ENCODE measurements at regions not wholly inside any gene's neighbourhood (a gene's known extent, or its start where the extent isn't known, plus 50 kb on each side); places are given as distances from the start of the nearest gene placed in this dataset.

DNA sequence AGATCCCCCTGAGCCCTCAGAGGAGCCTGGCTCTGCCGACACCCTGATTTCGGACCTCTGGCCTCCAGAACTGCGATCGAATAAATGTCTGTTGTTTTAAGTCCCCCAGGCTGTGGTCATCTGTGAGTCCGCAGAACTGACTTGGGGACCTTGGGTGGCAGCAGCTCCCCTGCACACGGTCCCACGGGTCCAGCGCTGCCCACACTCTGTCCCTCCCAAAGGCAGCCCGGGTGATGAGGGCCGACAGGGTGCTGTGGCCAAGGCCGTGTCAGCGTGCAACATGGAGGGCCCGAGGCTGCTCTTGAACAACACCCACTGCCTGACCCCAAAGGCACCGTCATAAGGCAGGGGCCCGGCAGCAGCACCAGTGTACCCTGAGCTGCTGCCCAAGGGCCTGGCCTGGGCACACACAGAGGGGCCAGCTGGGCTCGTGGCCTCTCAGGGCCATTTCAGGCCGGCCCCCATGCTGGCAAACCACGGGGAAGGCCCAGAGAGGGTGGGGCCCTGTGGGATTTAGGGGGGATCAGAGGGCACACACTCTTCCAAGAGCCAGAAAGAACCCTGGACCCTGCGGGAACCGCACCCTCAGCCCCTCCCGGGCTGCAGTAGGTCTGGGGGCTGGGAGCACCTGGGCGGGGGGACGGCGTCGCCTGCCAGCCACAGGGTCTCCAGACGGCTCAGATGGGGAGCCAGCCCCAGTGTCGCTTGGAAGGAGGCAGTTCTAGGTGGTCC lies 77.1 kb upstream of the PRR5 start:
- FAIRE-seq (no peak), DNase-seq (peak in 1 of 5 donors; percentile 46)
- H3K4me3 ChIP-seq (ENCODE audit: low read length in 3 of 3): no peak overlapping the region
- TF ChIP-seq, protein P1, sequence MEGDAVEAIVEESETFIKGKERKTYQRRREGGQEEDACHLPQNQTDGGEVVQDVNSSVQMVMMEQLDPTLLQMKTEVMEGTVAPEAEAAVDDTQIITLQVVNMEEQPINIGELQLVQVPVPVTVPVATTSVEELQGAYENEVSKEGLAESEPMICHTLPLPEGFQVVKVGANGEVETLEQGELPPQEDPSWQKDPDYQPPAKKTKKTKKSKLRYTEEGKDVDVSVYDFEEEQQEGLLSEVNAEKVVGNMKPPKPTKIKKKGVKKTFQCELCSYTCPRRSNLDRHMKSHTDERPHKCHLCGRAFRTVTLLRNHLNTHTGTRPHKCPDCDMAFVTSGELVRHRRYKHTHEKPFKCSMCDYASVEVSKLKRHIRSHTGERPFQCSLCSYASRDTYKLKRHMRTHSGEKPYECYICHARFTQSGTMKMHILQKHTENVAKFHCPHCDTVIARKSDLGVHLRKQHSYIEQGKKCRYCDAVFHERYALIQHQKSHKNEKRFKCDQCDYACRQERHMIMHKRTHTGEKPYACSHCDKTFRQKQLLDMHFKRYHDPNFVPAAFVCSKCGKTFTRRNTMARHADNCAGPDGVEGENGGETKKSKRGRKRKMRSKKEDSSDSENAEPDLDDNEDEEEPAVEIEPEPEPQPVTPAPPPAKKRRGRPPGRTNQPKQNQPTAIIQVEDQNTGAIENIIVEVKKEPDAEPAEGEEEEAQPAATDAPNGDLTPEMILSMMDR (IDR thresholded peaks at IDR 0.05; ENCODE audit: borderline replicate concordance, extremely low read depth, insufficient read depth): no peak
- no peak overlapping the region for H3K27ac ChIP-seq (ENCODE audit: low read depth in 2 of 2, low read length in 2 of 2)
- no peak overlapping the region for H3K9ac ChIP-seq (ENCODE audit: low read length in 3 of 3)
- intact Hi-C loops (cut with DNase I): loop anchor here (5.0 kb wide), 1 partner anchor 633 kb away; no protein-coding TSS in a partner anchor
- no peaks in the 10 kb centered on the region for H3K9me3 ChIP-seq (ENCODE audit: control insufficient read depth in 2 of 3, insufficient read depth in 1 of 3, low read length in 3 of 3)
- H3K36me3 ChIP-seq (ENCODE audit: control insufficient read depth in 2 of 3, insufficient read depth in 3 of 3, low read length in 3 of 3): no peaks in the 10 kb centered on the region
- H3K4me1 ChIP-seq (ENCODE audit: control insufficient read depth in 2 of 3, insufficient read depth in 2 of 3, low read depth in 1 of 3, low read length in 3 of 3): peaks cover 0 to under 1% (median 0%) of the 10 kb centered on the region in 3 donors
- H3K27me3 ChIP-seq (ENCODE audit: control insufficient read depth, insufficient read depth, low read length): peaks cover under 1% of the 10 kb centered on the region

DNA sequence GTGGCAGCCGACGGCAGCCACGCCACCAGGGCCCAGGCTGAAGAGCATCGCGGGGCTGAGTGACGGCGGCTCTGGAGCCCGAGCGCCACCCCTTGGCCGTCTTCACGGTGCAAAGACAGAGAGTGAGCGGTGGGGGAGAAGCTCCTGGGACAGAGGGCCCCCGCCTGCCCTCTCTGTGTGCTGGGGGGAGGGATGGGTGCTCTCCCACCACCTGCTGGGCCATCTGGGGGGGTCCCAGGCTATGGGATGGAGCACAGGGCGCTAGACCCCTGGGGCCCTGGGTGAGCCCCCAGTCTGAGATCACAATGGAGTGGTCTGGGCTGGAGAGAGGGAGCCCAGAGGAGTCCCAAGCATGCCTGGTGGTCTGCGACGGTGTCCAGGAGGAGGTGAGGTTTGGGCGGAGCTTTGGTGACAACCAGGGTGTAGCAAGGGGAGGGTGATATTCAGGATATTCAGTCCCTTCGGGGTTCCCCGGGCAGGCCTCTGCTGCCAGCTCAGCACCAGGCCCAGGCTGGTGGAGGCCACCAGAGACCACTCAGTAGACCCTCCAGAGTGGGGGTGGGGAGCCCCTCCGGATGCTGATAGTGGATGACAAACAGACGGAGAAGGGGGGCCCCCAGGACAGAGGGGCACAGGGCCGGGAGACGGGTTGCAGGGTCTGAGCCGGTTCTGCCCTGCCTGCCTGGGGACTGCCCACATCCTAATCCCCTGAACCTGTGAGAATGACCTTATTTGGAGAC lies 78.1 kb upstream of the PRR5 start:
- no peak for FAIRE-seq
- intact Hi-C loops (cut with DNase I): no loop called here

DNA sequence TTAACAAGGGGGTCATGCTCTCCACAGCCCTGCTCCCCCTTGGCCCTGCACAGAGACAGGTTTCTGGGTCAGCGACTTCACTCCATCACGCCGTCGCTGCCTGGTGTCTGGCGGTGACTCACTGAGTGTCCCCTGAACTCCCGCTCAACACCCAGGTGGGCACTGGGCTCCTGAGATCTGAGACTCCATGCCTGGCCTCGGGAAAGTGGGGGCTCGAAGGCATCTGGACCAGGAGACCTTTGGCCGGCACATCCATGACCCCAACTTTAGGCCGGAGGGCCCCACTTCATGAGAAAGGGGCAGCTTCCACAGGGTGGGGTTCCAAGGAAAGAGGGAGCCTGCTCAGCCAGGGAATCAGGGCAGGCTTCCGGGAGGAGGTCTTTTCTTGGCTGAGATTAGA lies 79.3 kb upstream of the PRR5 start:
- intact Hi-C loops (cut with DNase I): no loop called here

More for the DNA sequence above, 78.1 kb upstream of the PRR5 start:
- Histone ChIP-seq H3K4me3 (ENCODE audit: low read length in 3 of 3) (no peak overlapping the region), H3K36me3 (ENCODE audit: control insufficient read depth in 2 of 3, insufficient read depth in 3 of 3, low read length in 3 of 3) (no peaks in the 10 kb centered on the region), H3K9ac (ENCODE audit: low read length in 3 of 3) (no peak overlapping the region), H3K4me1 (ENCODE audit: control insufficient read depth in 2 of 3, insufficient read depth in 2 of 3, low read depth in 1 of 3, low read length in 3 of 3) (peaks cover 0 to 4% (median 0%) of the 10 kb centered on the region in 3 donors), H3K27ac (ENCODE audit: low read depth in 2 of 2, low read length in 2 of 2) (no peak overlapping the region), H3K9me3 (ENCODE audit: control insufficient read depth in 2 of 3, insufficient read depth in 1 of 3, low read length in 3 of 3) (no peaks in the 10 kb centered on the region), H3K27me3 (ENCODE audit: control insufficient read depth, insufficient read depth, low read length) (peaks cover 3% of the 10 kb centered on the region)
- peak in 4 of 5 donors; percentile 44 to 64 (median 54) for DNase-seq
- TF ChIP-seq, protein P1 (IDR thresholded peaks at IDR 0.05; ENCODE audit: borderline replicate concordance, extremely low read depth, insufficient read depth): no peak

More for the DNA sequence above, 79.3 kb upstream of the PRR5 start:
- H3K9me3 ChIP-seq (ENCODE audit: control insufficient read depth in 2 of 3, insufficient read depth in 1 of 3, low read length in 3 of 3): no peaks in the 10 kb centered on the region
- no peaks in the 10 kb centered on the region for H3K36me3 ChIP-seq (ENCODE audit: control insufficient read depth in 2 of 3, insufficient read depth in 3 of 3, low read length in 3 of 3)
- H3K9ac ChIP-seq (ENCODE audit: low read length in 3 of 3): no peak overlapping the region
- H3K27me3 ChIP-seq (ENCODE audit: control insufficient read depth, insufficient read depth, low read length): peaks cover 3% of the 10 kb centered on the region
- TF ChIP-seq, protein P1 (IDR thresholded peaks at IDR 0.05; ENCODE audit: borderline replicate concordance, extremely low read depth, insufficient read depth): no peak
- DNase-seq (peak in 1 of 5 donors; percentile 55), FAIRE-seq (no peak)
- no peak overlapping the region for H3K4me3 ChIP-seq (ENCODE audit: low read length in 3 of 3)
- H3K27ac ChIP-seq (ENCODE audit: low read depth in 2 of 2, low read length in 2 of 2): no peak overlapping the region
- peaks cover 0 to 4% (median 0%) of the 10 kb centered on the region in 3 donors for H3K4me1 ChIP-seq (ENCODE audit: control insufficient read depth in 2 of 3, insufficient read depth in 2 of 3, low read depth in 1 of 3, low read length in 3 of 3)
